PC-9 (cell line): ENCODE measurements at regions not wholly inside any gene's neighbourhood (a gene's known extent, or its start where the extent isn't known, plus 50 kb on each side); places are given as distances from the start of the nearest gene placed in this dataset.

Experiments used
- CTCF ChIP-seq: fragments of 200-600 bp; sonication (generic); conservative IDR thresholded peaks from 2 replicates; pipeline ENCODE4 v1.6.1; 2017; ENCODE audit warnings: mixed run types, antibody characterized with exemption, mild to moderate bottlenecking, moderate library complexity
- EZH2 ChIP-seq: fragments of 200-600 bp; sonication (generic); IDR thresholded peaks from 2 replicates; pipeline ENCODE4 v1.8.0; 2017; ENCODE audit warnings: antibody characterized with exemption, low read depth

GRCh38 chr2:200172944-200173581 is 133.4 kb upstream of the SPATS2L start:
- TF ChIP-seq EZH2, result no peak
- TF ChIP-seq CTCF, result no peak
